Ishikawa (cell line): ENCODE measurements at regions not wholly inside any gene's neighbourhood (a gene's known extent, or its start where the extent isn't known, plus 50 kb on each side); places are given as distances from the start of the nearest gene placed in this dataset.

Experiments
- CEBPB ChIP-seq: IDR thresholded peaks from 2 replicates; pipeline ENCODE4 v1.6.1; 2012
- EGR1 ChIP-seq: IDR thresholded peaks from 2 replicates; pipeline ENCODE4 v1.6.1; 2012
- EP300 ChIP-seq: IDR thresholded peaks from 2 replicates; pipeline ENCODE4 v1.6.1; 2012; ENCODE audit warnings: borderline replicate concordance
- TCF12 ChIP-seq: IDR thresholded peaks from 2 replicates; pipeline ENCODE4 v1.6.1; 2012; ENCODE audit warnings: low read depth
- TF ChIP-seq, protein P1 (sequence below): IDR thresholded peaks from 2 replicates; pipeline ENCODE4 v1.6.1; 2012; ENCODE audit warnings: low read depth, mild to moderate bottlenecking

DNA sequence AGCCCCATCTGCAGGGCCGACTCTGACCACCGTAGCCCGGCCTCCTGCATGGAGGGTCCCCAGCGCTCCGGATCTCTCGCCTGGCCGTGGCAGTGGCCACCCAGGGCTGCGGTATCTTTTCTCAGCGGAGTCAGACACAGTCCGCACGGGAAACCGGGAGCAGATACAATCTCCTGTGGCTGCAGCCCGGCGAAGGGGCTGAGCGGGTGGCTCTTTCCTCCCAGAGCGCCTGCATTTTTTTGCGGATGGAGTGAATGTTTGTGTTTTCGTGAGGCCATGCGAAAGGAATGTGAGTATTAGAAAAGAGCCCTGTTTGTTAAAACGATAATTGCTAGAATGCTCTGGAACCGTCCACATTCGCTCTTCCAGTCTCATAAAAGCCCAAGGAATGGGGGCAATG, 53.4 kb upstream of the PTCH1 start:
- TF ChIP-seq CEBPB, result no peak
- TF ChIP-seq TCF12, result no peak
- no peak for TF ChIP-seq EP300
- no peak for TF ChIP-seq EGR1
- TF ChIP-seq, protein P1, sequence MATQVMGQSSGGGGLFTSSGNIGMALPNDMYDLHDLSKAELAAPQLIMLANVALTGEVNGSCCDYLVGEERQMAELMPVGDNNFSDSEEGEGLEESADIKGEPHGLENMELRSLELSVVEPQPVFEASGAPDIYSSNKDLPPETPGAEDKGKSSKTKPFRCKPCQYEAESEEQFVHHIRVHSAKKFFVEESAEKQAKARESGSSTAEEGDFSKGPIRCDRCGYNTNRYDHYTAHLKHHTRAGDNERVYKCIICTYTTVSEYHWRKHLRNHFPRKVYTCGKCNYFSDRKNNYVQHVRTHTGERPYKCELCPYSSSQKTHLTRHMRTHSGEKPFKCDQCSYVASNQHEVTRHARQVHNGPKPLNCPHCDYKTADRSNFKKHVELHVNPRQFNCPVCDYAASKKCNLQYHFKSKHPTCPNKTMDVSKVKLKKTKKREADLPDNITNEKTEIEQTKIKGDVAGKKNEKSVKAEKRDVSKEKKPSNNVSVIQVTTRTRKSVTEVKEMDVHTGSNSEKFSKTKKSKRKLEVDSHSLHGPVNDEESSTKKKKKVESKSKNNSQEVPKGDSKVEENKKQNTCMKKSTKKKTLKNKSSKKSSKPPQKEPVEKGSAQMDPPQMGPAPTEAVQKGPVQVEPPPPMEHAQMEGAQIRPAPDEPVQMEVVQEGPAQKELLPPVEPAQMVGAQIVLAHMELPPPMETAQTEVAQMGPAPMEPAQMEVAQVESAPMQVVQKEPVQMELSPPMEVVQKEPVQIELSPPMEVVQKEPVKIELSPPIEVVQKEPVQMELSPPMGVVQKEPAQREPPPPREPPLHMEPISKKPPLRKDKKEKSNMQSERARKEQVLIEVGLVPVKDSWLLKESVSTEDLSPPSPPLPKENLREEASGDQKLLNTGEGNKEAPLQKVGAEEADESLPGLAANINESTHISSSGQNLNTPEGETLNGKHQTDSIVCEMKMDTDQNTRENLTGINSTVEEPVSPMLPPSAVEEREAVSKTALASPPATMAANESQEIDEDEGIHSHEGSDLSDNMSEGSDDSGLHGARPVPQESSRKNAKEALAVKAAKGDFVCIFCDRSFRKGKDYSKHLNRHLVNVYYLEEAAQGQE, result no peak
